ENCODE measurements at regions not wholly inside any gene's neighbourhood (a gene's known extent, or its start where the extent isn't known, plus 50 kb on each side); places are given as distances from the start of the nearest gene placed in this dataset.

DNA sequence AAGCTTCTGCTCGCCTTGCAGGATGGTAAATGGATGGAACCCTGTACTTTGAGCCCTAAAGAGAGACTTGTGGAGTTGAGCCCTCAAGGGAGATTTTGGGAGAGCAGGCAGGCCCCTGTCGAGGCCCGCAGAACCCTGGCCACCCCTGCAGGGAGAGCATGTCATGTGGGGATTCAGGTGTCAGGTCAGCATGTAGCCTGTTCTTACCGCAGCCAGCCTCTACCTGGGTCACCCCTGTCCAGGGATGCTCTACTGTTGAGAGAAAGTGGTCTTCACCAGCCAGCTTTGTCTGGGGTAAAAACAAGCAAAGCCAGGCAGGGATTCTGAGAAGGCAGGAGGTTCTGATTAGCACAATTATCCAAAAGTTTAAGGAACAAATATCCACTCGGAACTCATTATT, 55.6 kb upstream of the PROKR2 start:
- DNase-seq (no peak), ATAC-seq (no peak)
- TF ChIP-seq, protein P1, sequence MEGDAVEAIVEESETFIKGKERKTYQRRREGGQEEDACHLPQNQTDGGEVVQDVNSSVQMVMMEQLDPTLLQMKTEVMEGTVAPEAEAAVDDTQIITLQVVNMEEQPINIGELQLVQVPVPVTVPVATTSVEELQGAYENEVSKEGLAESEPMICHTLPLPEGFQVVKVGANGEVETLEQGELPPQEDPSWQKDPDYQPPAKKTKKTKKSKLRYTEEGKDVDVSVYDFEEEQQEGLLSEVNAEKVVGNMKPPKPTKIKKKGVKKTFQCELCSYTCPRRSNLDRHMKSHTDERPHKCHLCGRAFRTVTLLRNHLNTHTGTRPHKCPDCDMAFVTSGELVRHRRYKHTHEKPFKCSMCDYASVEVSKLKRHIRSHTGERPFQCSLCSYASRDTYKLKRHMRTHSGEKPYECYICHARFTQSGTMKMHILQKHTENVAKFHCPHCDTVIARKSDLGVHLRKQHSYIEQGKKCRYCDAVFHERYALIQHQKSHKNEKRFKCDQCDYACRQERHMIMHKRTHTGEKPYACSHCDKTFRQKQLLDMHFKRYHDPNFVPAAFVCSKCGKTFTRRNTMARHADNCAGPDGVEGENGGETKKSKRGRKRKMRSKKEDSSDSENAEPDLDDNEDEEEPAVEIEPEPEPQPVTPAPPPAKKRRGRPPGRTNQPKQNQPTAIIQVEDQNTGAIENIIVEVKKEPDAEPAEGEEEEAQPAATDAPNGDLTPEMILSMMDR (IDR thresholded peaks at IDR 0.05): no peak
- intact Hi-C loops (cut with DNase I): no loop called here
- Histone ChIP-seq H3K9me3 (no peaks in the 10 kb centered on the region), H3K4me1 (no peaks in the 10 kb centered on the region), H3K4me3 (no peak overlapping the region), H3K27ac (no peak overlapping the region), H3K27me3 (peaks cover 0 to 8% of the 10 kb centered on the region in 2 donors), H3K36me3 (no peaks in the 10 kb centered on the region)

DNA sequence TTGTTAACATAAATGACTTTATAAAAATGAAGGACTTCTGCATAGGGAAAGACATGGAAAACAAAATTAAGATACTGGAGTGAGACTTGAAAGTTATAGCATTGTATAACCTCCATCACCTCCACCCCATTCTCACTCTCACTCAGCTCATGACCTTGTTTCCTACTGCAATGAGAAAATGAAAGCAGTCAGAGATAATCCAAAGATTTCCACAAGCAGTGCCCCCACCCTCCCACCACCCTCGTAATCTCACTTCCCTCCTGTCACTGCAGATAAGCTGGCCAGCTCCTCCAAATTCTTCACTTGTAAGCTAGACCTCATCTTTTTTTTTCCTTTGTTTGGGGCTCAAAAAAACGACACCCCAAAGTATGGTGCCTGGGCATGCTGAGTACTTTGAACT, 52.9 kb upstream of the PROKR2 start:
- intact Hi-C loops (cut with DNase I): no loop called here
- peaks cover 0 to 13% of the 10 kb centered on the region in 2 donors for H3K9me3 ChIP-seq
- TF ChIP-seq, protein P1 (IDR thresholded peaks at IDR 0.05): no peak
- peaks cover 0 to 6% of the 10 kb centered on the region in 2 donors for H3K27me3 ChIP-seq
- no peak overlapping the region for H3K4me3 ChIP-seq
- no peaks in the 10 kb centered on the region for H3K36me3 ChIP-seq
- ATAC-seq (no peak), DNase-seq (no peak)
- no peak overlapping the region for H3K27ac ChIP-seq
- no peaks in the 10 kb centered on the region for H3K4me1 ChIP-seq
